ENCODE measurements at regions not wholly inside any gene's neighbourhood (a gene's known extent, or its start where the extent isn't known, plus 50 kb on each side); places are given as distances from the start of the nearest gene placed in this dataset.
"Not testable (repeated sequence)": the region's sequence is repeated elsewhere in the genome, so short reads cannot be mapped to it uniquely, and the experiment has no call there.

DNA sequence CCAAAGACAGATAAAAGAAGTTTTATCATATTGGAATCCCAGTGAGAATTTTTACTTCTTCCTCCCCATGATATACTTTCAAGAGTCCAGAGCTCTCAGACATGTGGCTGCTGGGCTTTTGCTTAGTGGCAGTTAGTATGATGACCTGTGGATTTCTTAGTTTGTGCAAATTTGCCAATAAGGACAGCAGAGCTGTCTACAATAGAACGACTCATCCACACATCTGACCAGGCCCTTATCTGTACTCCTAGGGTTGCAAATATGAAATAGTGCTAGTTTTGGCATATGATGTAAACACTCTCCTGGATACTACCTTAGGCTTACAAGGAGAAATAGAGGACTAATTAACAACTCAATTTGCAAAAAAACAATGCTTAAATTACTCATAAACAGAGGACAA lies 758.4 kb upstream of the TMEFF2 start:
- H3K9me3 ChIP-seq (ENCODE audit: control insufficient read depth in 1 of 2, low read length in 2 of 2), result no peaks in the 10 kb centered on the region
- H3K27ac ChIP-seq (ENCODE audit: low read depth, low read length), result no peak overlapping the region
- H3K4me3 ChIP-seq (ENCODE audit: low read depth in 1 of 2, low read length in 2 of 2), result no peak overlapping the region
- no peak overlapping the region for H3K9ac ChIP-seq (ENCODE audit: low read depth in 1 of 2, low read length in 2 of 2)
- H3K27me3 ChIP-seq (ENCODE audit: control insufficient read depth in 1 of 2, insufficient read depth in 2 of 2, low read length in 2 of 2), result no peaks in the 10 kb centered on the region
- H3K36me3 ChIP-seq (ENCODE audit: control insufficient read depth in 1 of 2, insufficient read depth in 2 of 2, low read length in 2 of 2), result no peaks in the 10 kb centered on the region
- no peaks in the 10 kb centered on the region for H3K4me1 ChIP-seq (ENCODE audit: control insufficient read depth in 1 of 2, insufficient read depth in 2 of 2, low read length in 2 of 2)

DNA sequence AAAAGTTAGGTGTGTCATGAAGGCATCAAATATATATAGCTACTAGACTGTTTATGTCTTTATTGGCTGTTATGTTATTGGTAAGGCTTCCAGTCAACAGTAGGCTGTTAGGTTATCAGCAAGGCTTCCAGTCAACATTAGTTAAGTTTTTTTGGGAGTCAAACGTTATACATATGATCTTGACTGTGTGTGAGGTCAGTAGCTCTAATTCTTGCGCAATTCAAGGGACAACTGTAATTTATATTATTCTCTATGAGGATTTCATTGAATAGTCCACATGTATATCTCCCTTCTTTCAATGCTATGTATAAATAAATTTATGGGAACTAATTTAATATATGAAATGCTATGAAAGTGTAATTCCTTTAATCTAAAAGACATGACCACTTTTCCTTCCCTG lies 757.5 kb upstream of the TMEFF2 start:
- Histone ChIP-seq H3K9me3 (ENCODE audit: control insufficient read depth in 1 of 2, low read length in 2 of 2) (no peaks in the 10 kb centered on the region), H3K27ac (ENCODE audit: low read depth, low read length) (no peak overlapping the region), H3K27me3 (ENCODE audit: control insufficient read depth in 1 of 2, insufficient read depth in 2 of 2, low read length in 2 of 2) (no peaks in the 10 kb centered on the region), H3K4me1 (ENCODE audit: control insufficient read depth in 1 of 2, insufficient read depth in 2 of 2, low read length in 2 of 2) (no peaks in the 10 kb centered on the region), H3K36me3 (ENCODE audit: control insufficient read depth in 1 of 2, insufficient read depth in 2 of 2, low read length in 2 of 2) (no peaks in the 10 kb centered on the region), H3K4me3 (ENCODE audit: low read depth in 1 of 2, low read length in 2 of 2) (no peak overlapping the region), H3K9ac (ENCODE audit: low read depth in 1 of 2, low read length in 2 of 2) (no peak overlapping the region)

DNA sequence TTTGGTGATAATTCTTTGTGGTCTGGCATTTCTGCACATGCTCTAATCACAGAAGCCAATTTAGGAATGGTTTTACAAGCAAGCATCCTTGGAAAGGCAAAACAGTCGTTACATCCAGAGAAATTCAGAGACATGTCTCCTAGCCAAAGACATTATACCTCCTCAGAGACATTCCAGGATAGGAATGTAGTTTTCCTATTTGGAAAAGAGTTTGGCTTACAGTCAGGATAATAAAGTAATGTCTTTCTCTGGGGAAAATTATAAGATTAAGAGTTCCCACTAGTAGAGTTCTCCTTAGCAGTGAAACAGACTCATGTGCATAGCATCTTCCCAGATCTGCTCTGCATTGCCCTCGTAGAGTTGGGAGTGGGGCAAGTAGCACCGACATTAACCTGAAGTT lies 753.6 kb upstream of the TMEFF2 start:
- no peaks in the 10 kb centered on the region for H3K36me3 ChIP-seq (ENCODE audit: control insufficient read depth in 1 of 2, insufficient read depth in 2 of 2, low read length in 2 of 2)
- no peak overlapping the region for H3K9ac ChIP-seq (ENCODE audit: low read depth in 1 of 2, low read length in 2 of 2)
- H3K27ac ChIP-seq (ENCODE audit: low read depth, low read length), result no peak overlapping the region
- H3K9me3 ChIP-seq (ENCODE audit: control insufficient read depth in 1 of 2, low read length in 2 of 2), result no peaks in the 10 kb centered on the region
- H3K27me3 ChIP-seq (ENCODE audit: control insufficient read depth in 1 of 2, insufficient read depth in 2 of 2, low read length in 2 of 2), result no peaks in the 10 kb centered on the region
- no peak overlapping the region for H3K4me3 ChIP-seq (ENCODE audit: low read depth in 1 of 2, low read length in 2 of 2)
- no peaks in the 10 kb centered on the region for H3K4me1 ChIP-seq (ENCODE audit: control insufficient read depth in 1 of 2, insufficient read depth in 2 of 2, low read length in 2 of 2)

DNA sequence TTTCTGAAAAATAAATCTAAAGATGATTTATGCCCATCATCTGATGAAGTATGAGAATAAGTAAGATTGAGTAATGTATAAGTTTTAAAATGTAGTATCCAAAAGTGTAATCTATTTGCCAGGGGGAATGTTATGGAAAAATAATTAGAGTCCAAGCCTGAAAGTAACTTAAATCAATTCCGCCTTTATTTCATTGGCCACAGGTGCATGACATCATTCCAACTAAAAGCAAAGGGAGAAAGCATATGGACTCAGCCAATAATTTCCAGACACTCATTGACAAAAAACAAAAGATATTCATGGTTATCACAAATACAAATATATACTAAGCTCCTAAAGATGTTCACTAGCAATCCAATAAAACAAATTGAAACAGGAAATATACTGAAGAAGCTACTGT lies 752.6 kb upstream of the TMEFF2 start:
- no peaks in the 10 kb centered on the region for H3K9me3 ChIP-seq (ENCODE audit: control insufficient read depth in 1 of 2, low read length in 2 of 2)
- no peak overlapping the region for H3K9ac ChIP-seq (ENCODE audit: low read depth in 1 of 2, low read length in 2 of 2)
- H3K27me3 ChIP-seq (ENCODE audit: control insufficient read depth in 1 of 2, insufficient read depth in 2 of 2, low read length in 2 of 2), result no peaks in the 10 kb centered on the region
- H3K36me3 ChIP-seq (ENCODE audit: control insufficient read depth in 1 of 2, insufficient read depth in 2 of 2, low read length in 2 of 2), result no peaks in the 10 kb centered on the region
- no peak overlapping the region for H3K4me3 ChIP-seq (ENCODE audit: low read depth in 1 of 2, low read length in 2 of 2)
- H3K4me1 ChIP-seq (ENCODE audit: control insufficient read depth in 1 of 2, insufficient read depth in 2 of 2, low read length in 2 of 2), result no peaks in the 10 kb centered on the region
- no peak overlapping the region for H3K27ac ChIP-seq (ENCODE audit: low read depth, low read length)

DNA sequence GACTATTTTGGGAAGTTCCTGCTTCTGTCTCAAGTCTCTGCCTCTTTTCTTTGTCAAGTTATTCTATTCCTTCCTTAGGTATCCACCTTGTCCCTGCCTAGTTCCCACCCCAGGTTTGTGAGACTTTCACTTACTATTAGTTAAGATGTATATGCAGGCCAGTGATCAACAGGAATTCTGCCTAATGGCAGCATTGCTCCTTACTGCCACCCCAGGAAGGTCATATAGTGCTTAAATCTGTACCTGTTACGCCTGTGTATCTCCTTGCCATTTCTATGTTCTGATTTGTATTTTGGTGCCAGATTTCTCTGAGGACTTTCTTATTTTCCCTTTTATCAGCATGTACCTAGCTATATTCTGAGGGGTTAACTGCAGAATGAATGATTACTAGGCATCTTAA lies 746.0 kb upstream of the TMEFF2 start:
- Histone ChIP-seq H3K9ac (ENCODE audit: low read depth in 1 of 2, low read length in 2 of 2) (no peak overlapping the region), H3K9me3 (ENCODE audit: control insufficient read depth in 1 of 2, low read length in 2 of 2) (no peaks in the 10 kb centered on the region), H3K36me3 (ENCODE audit: control insufficient read depth in 1 of 2, insufficient read depth in 2 of 2, low read length in 2 of 2) (no peaks in the 10 kb centered on the region), H3K4me3 (ENCODE audit: low read depth in 1 of 2, low read length in 2 of 2) (no peak overlapping the region), H3K4me1 (ENCODE audit: control insufficient read depth in 1 of 2, insufficient read depth in 2 of 2, low read length in 2 of 2) (no peaks in the 10 kb centered on the region), H3K27ac (ENCODE audit: low read depth, low read length) (no peak overlapping the region), H3K27me3 (ENCODE audit: control insufficient read depth in 1 of 2, insufficient read depth in 2 of 2, low read length in 2 of 2) (no peaks in the 10 kb centered on the region)

DNA sequence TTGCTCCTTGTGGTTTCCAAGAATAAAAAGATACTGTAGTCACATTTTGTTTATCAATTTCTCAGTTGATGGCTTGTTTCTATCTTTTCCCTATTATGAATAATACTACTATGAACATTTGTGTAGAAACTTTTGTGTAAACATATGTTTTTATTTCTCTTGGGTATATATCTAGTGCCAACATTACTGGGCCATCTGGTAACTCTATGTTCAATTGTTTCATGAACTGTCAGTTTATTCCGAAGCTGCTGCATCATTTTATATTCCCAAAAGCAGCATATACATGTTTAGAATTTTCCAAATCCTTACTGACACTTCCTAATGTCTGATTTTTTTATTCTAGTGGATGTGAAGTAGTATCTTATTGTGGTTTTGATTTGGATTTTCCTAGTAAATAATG lies 737.6 kb upstream of the TMEFF2 start:
- H3K9me3 ChIP-seq (ENCODE audit: control insufficient read depth in 1 of 2, low read length in 2 of 2), result no peaks in the 10 kb centered on the region
- H3K36me3 ChIP-seq (ENCODE audit: control insufficient read depth in 1 of 2, insufficient read depth in 2 of 2, low read length in 2 of 2), result no peaks in the 10 kb centered on the region
- no peak overlapping the region for H3K9ac ChIP-seq (ENCODE audit: low read depth in 1 of 2, low read length in 2 of 2)
- no peak overlapping the region for H3K4me3 ChIP-seq (ENCODE audit: low read depth in 1 of 2, low read length in 2 of 2)
- no peak overlapping the region for H3K27ac ChIP-seq (ENCODE audit: low read depth, low read length)
- no peaks in the 10 kb centered on the region for H3K27me3 ChIP-seq (ENCODE audit: control insufficient read depth in 1 of 2, insufficient read depth in 2 of 2, low read length in 2 of 2)
- no peaks in the 10 kb centered on the region for H3K4me1 ChIP-seq (ENCODE audit: control insufficient read depth in 1 of 2, insufficient read depth in 2 of 2, low read length in 2 of 2)

DNA sequence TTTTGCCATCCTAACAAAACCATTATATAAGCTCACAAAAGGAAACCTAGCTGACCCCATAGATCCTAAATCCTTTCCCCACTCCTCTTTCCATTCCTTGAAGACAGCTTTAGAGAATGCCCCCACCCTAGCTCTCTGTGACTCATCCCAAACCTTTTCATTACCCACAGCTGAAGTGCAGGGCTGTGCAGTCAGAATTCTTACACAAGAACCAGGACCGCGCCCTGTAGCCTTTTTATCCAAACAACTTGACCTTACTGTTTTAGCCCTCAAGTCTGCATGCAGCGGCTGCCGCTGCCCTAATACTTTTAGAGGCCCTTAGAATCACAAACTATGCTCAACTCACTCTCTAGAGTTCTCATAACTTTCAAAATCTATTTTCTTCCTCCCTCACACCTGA lies 726.9 kb upstream of the TMEFF2 start:
- not testable (repeated sequence) for H3K27me3 ChIP-seq (ENCODE audit: control insufficient read depth in 1 of 2, insufficient read depth in 2 of 2, low read length in 2 of 2); H3K4me3 ChIP-seq (ENCODE audit: low read depth in 1 of 2, low read length in 2 of 2); H3K9ac ChIP-seq (ENCODE audit: low read depth in 1 of 2, low read length in 2 of 2); H3K36me3 ChIP-seq (ENCODE audit: control insufficient read depth in 1 of 2, insufficient read depth in 2 of 2, low read length in 2 of 2); H3K4me1 ChIP-seq (ENCODE audit: control insufficient read depth in 1 of 2, insufficient read depth in 2 of 2, low read length in 2 of 2); H3K9me3 ChIP-seq (ENCODE audit: control insufficient read depth in 1 of 2, low read length in 2 of 2); H3K27ac ChIP-seq (ENCODE audit: low read depth, low read length)

DNA sequence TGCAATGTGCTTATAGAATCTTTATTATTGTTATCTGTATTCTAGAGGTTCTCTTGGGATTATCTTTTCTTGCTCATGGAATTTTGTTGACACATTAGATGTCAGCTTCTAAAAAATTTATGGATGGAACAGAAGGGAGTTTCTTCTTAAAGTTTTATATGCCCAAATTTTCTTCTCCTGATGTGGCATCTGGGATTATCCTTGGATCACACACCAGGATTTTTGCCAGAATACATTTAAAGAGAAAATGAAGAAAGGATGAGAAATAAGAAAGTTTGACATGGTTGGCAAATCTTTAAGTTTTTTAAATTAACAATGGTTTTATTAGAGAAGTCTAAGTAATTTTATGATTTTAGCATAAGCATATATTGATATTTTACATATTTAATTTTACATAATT lies 706.7 kb upstream of the TMEFF2 start:
- H3K4me1 ChIP-seq (ENCODE audit: control insufficient read depth in 1 of 2, insufficient read depth in 2 of 2, low read length in 2 of 2), result no peaks in the 10 kb centered on the region
- H3K4me3 ChIP-seq (ENCODE audit: low read depth in 1 of 2, low read length in 2 of 2), result no peak overlapping the region
- no peak overlapping the region for H3K9ac ChIP-seq (ENCODE audit: low read depth in 1 of 2, low read length in 2 of 2)
- no peak overlapping the region for H3K27ac ChIP-seq (ENCODE audit: low read depth, low read length)
- H3K27me3 ChIP-seq (ENCODE audit: control insufficient read depth in 1 of 2, insufficient read depth in 2 of 2, low read length in 2 of 2), result no peaks in the 10 kb centered on the region
- no peaks in the 10 kb centered on the region for H3K36me3 ChIP-seq (ENCODE audit: control insufficient read depth in 1 of 2, insufficient read depth in 2 of 2, low read length in 2 of 2)
- no peaks in the 10 kb centered on the region for H3K9me3 ChIP-seq (ENCODE audit: control insufficient read depth in 1 of 2, low read length in 2 of 2)

DNA sequence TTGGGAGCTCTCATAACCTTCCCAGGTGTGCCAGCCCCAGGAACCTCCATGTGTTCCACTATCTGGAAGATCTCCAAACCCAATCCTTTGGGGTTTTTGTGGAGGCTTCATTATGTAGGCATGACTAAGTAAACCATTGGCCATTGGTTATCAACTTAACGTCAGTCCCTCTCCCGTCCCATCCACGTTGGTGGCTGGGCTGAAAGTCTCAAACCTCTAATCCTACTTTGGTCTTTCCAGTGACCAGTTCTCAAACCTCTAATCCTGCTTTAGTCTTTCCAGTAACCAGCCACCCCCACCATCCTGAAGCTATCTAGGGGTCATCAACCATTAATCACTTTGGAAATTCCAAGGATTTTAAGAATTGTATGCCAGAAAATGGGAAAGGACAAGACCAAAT lies 704.7 kb upstream of the TMEFF2 start:
- H3K4me3 ChIP-seq (ENCODE audit: low read depth in 1 of 2, low read length in 2 of 2), result no peak overlapping the region
- H3K27me3 ChIP-seq (ENCODE audit: control insufficient read depth in 1 of 2, insufficient read depth in 2 of 2, low read length in 2 of 2), result no peaks in the 10 kb centered on the region
- no peaks in the 10 kb centered on the region for H3K4me1 ChIP-seq (ENCODE audit: control insufficient read depth in 1 of 2, insufficient read depth in 2 of 2, low read length in 2 of 2)
- no peak overlapping the region for H3K27ac ChIP-seq (ENCODE audit: low read depth, low read length)
- H3K36me3 ChIP-seq (ENCODE audit: control insufficient read depth in 1 of 2, insufficient read depth in 2 of 2, low read length in 2 of 2), result no peaks in the 10 kb centered on the region
- H3K9me3 ChIP-seq (ENCODE audit: control insufficient read depth in 1 of 2, low read length in 2 of 2), result no peaks in the 10 kb centered on the region
- no peak overlapping the region for H3K9ac ChIP-seq (ENCODE audit: low read depth in 1 of 2, low read length in 2 of 2)

DNA sequence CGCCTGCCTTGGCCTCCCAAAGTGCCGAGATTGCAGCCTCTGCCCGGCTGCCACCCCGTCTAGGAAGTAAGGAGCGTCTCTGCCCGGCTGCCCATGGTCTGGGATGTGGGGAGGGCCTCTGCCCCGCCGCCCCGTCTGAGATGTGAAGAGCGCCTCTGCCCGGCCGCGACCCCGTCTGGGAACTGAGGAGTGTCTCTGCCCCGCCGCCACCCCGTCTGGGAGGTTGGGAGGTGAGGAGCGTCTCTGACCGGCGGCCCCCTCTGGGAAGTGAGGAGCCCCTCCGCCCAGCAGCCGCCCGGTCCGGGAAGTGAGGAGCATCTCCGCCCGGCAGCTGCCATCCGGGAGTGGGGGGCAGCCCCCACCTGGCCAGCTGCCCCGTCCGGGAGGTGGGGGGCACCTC lies 699.2 kb upstream of the TMEFF2 start:
- not testable (repeated sequence) for H3K4me1 ChIP-seq (ENCODE audit: control insufficient read depth in 1 of 2, insufficient read depth in 2 of 2, low read length in 2 of 2); H3K9ac ChIP-seq (ENCODE audit: low read depth in 1 of 2, low read length in 2 of 2); H3K9me3 ChIP-seq (ENCODE audit: control insufficient read depth in 1 of 2, low read length in 2 of 2); H3K27me3 ChIP-seq (ENCODE audit: control insufficient read depth in 1 of 2, insufficient read depth in 2 of 2, low read length in 2 of 2); H3K4me3 ChIP-seq (ENCODE audit: low read depth in 1 of 2, low read length in 2 of 2); H3K36me3 ChIP-seq (ENCODE audit: control insufficient read depth in 1 of 2, insufficient read depth in 2 of 2, low read length in 2 of 2); H3K27ac ChIP-seq (ENCODE audit: low read depth, low read length)

DNA sequence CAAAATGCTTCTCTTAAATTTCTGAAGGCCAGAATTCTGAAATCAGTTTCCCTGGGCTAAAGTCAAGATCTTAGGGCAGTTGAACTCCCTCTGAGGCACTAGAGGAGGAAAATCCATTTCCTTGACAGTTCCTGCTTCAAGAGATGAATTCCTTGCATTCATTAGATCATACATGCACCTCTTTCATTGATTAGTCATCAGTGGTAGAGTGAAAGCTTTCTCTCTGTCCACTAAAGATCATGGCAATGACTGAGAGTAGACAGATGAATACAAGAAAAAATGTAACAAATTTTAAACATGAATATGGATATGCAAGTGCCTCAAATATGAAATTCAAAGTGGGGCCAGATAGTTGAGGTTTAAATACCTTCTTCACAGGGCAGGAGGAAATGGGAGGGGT lies 693.4 kb upstream of the TMEFF2 start:
- no peaks in the 10 kb centered on the region for H3K9me3 ChIP-seq (ENCODE audit: control insufficient read depth in 1 of 2, low read length in 2 of 2)
- no peaks in the 10 kb centered on the region for H3K27me3 ChIP-seq (ENCODE audit: control insufficient read depth in 1 of 2, insufficient read depth in 2 of 2, low read length in 2 of 2)
- no peaks in the 10 kb centered on the region for H3K4me1 ChIP-seq (ENCODE audit: control insufficient read depth in 1 of 2, insufficient read depth in 2 of 2, low read length in 2 of 2)

More for the DNA sequence above, 693.4 kb upstream of the TMEFF2 start:
- Histone ChIP-seq H3K4me3 (ENCODE audit: low read depth in 1 of 2, low read length in 2 of 2) (no peak overlapping the region), H3K9ac (ENCODE audit: low read depth in 1 of 2, low read length in 2 of 2) (no peak overlapping the region), H3K27ac (ENCODE audit: low read depth, low read length) (no peak overlapping the region), H3K36me3 (ENCODE audit: control insufficient read depth in 1 of 2, insufficient read depth in 2 of 2, low read length in 2 of 2) (no peaks in the 10 kb centered on the region)

Measured in duodenal mucosa (tissue), 2 donors.